Psoas muscle (tissue), 7 donors: ENCODE measurements at regions not wholly inside any gene's neighbourhood (a gene's known extent, or its start where the extent isn't known, plus 50 kb on each side); places are given as distances from the start of the nearest gene placed in this dataset.

Source experiments
- ATAC-seq, 4 donors: fragments of 200-7000 bp; cut with Tn5 transposase; one replicate each; pipeline ENCODE4 v1.9.1; 2020; ENCODE audit warnings: moderate library complexity in 3 of 4, mild to moderate bottlenecking in 2 of 4
- DNase-seq, 2 donors: peaks; one replicate each; pipeline ENCODE4 v3.0.0-alpha.2; 2020
- H3K27ac ChIP-seq: fragments of 200-600 bp; one replicate; pipeline ENCODE4 v1.8.0; 2022
- H3K27me3 ChIP-seq, 3 donors: fragments of 200-600 bp in 1 of 3; one replicate each; pipeline versions ENCODE4 v1.6.1 to v1.8.0; 2013 to 2022; ENCODE audit warnings: low read length in 2 of 3, mild to moderate bottlenecking in 2 of 3, moderate library complexity in 1 of 3; ENCODE audit not compliant: insufficient read depth in 3 of 3
- H3K36me3 ChIP-seq, 2 donors: fragments of 200-600 bp in 1 of 2; one replicate each; pipeline versions ENCODE4 v1.6.1 to v1.8.0; 2013 to 2022; ENCODE audit warnings: low read depth in 1 of 2, mild to moderate bottlenecking in 1 of 2, moderate library complexity in 1 of 2; ENCODE audit not compliant: insufficient read depth in 1 of 2
- H3K4me1 ChIP-seq: fragments of 200-600 bp; one replicate; pipeline ENCODE4 v1.8.0; 2022
- H3K4me3 ChIP-seq: fragments of 200-600 bp; one replicate; pipeline ENCODE4 v1.8.0; 2022; ENCODE audit warnings: mild to moderate bottlenecking
- H3K9me3 ChIP-seq: fragments of 200-600 bp; one replicate; pipeline ENCODE4 v1.8.0; 2022
- CTCF ChIP-seq: fragments of 200-600 bp; IDR thresholded peaks from one replicate; pipeline ENCODE4 v1.8.0; 2022; ENCODE audit warnings: antibody characterized with exemption
- WGBS, 3 donors: extraction: QIAGEN DNeasy Blood & Tissue Kit; methylation state at CpG; one replicate each; pipeline versions ENCODE4 v1.1.6 to v1.1.7; 2013; 5-methylcytosine and 5-hydroxymethylcytosine counted together
- intact Hi-C, 2 donors: fragments of 100-400 bp; cut with DNase I; formaldehyde crosslinking; loops; one replicate each; pipeline versions ENCODE4 v1.11.0 to v1.14.2; 2022
- donor health status: healthy with polysubstance abuse.
- donor health status: DM: no; HTN: no; CAD: no; lungs with moderate emphysema.
- donor health status: Bipolar disorder and iron deficiency.
- donor health status: healthy.
- donor health status: DM: yes; HTN: yes; CAD: no.
- donor health status: DM: no; HTN: no; CAD: no.
- donor health status: DM: yes; HTN: yes; CAD: no.

- ATAC-seq: peak; percentile 85 to 95 (median 92)
- DNase-seq: no peak
- Histone ChIP-seq H3K36me3 (no peaks in the 10 kb centered on the region), H3K4me3 (peak overlapping the region; percentile 13), H3K4me1 (peaks cover 23% of the 10 kb centered on the region), H3K27me3 (no peaks in the 10 kb centered on the region), H3K27ac (peak overlapping the region; percentile 70), H3K9me3 (no peaks in the 10 kb centered on the region)
- intact Hi-C loops: loop anchor here in 1 of 2 donors (5.0 kb wide), 2 partner anchors 39 to 64 kb away; no protein-coding TSS in a partner anchor
- no peak for TF ChIP-seq CTCF
- 34 to 40% (median 35%) methylated on average over 7 of the region's 7 CpGs for WGBS, 3 donors
Observed at GRCh38 chr13:44116562-44117332, 237.0 kb downstream of the LACC1 start.

- Histone ChIP-seq H3K9me3 (no peaks in the 10 kb centered on the region), H3K4me3 (peak overlapping the region; percentile 13), H3K27me3 (no peaks in the 10 kb centered on the region), H3K36me3 (no peaks in the 10 kb centered on the region), H3K4me1 (peaks cover 23% of the 10 kb centered on the region), H3K27ac (peak overlapping the region; percentile 70)
- 1 to 7% (median 1%) methylated on average over 3 of the region's 3 CpGs for WGBS, 3 donors
- intact Hi-C loops: loop anchor here in 1 of 2 donors (5.0 kb wide), 2 partner anchors 40 to 65 kb away; no protein-coding TSS in a partner anchor
- DNase-seq (no peak), ATAC-seq (peak; percentile 40 to 87 (median 72))
- no peak for TF ChIP-seq CTCF
Observed at GRCh38 chr13:44117351-44117750, 237.6 kb downstream of the LACC1 start.

- DNase-seq: no peak
- H3K9me3 ChIP-seq: no peaks in the 10 kb centered on the region
- no peak overlapping the region for H3K4me3 ChIP-seq
- no peak for TF ChIP-seq CTCF
- H3K27ac ChIP-seq: peak overlapping the region; percentile 70
- WGBS, 3 donors: 48 to 66% (median 57%) methylated on average over 2 of the region's 2 CpGs
- no peaks in the 10 kb centered on the region for H3K36me3 ChIP-seq
- no peak for ATAC-seq
- no peaks in the 10 kb centered on the region for H3K27me3 ChIP-seq
- peaks cover 23% of the 10 kb centered on the region for H3K4me1 ChIP-seq
- intact Hi-C loops: loop anchor here in 1 of 2 donors (5.0 kb wide), 2 partner anchors 41 to 66 kb away; no protein-coding TSS in a partner anchor
Observed at GRCh38 chr13:44117816-44118215, 238.1 kb downstream of the LACC1 start.

- peaks cover 23% of the 10 kb centered on the region for H3K4me1 ChIP-seq
- H3K36me3 ChIP-seq: no peaks in the 10 kb centered on the region
- ATAC-seq (no peak), DNase-seq (no peak)
- intact Hi-C loops: loop anchor here in 1 of 2 donors (5.0 kb wide), 2 partner anchors 42 to 67 kb away; no protein-coding TSS in a partner anchor
- H3K27me3 ChIP-seq: no peaks in the 10 kb centered on the region
- H3K9me3 ChIP-seq: peaks cover 3% of the 10 kb centered on the region
- H3K27ac ChIP-seq: no peak overlapping the region
- no peak overlapping the region for H3K4me3 ChIP-seq
- no peak for TF ChIP-seq CTCF
Observed at GRCh38 chr13:44118881-44119280, 239.2 kb downstream of the LACC1 start.
